ENCODE measurements at regions not wholly inside any gene's neighbourhood (a gene's known extent, or its start where the extent isn't known, plus 50 kb on each side); places are given as distances from the start of the nearest gene placed in this dataset.

DNA sequence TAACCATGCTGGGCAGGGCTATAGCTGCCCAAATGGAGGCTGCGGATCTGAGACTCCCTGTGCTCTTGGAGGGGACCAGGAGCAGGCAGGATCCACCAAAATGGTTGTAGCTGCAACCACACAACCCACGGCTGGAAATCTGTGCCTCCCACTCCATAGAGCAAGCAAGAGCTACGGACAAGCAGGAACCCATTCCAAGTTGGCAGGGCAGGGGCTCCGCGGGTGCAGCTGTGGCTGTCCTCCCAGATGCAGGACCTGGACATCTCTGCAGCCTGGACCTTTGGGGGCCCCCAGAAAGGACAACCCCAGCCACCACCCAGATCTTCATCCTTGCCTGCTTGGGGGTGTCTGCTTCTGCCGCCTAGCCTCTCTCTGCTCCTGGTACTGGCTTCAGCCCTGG, 154.1 kb upstream of the TRAM1L1 start:
- Histone ChIP-seq H3K27ac (ENCODE audit: low read length) (no peak overlapping the region), H3K4me3 (ENCODE audit: control insufficient read depth in 1 of 2, extremely low read depth in 1 of 2, low read length in 1 of 2) (no peak overlapping the region), H3K36me3 (ENCODE audit: control insufficient read depth in 2 of 2, extremely low read depth in 1 of 2, insufficient read depth in 1 of 2, low read length in 1 of 2) (no peaks in the 10 kb centered on the region), H3K9me3 (no peaks in the 10 kb centered on the region), H3K27me3 (replicated peaks in 1 of 2; ENCODE audit: control insufficient read depth in 2 of 2, extremely low read depth in 1 of 2, insufficient read depth in 2 of 2, low read length in 1 of 2) (no peaks in the 10 kb centered on the region), H3K4me1 (ENCODE audit: control insufficient read depth in 1 of 2, extremely low read depth in 1 of 2, insufficient read depth in 2 of 2, low read length in 2 of 2) (no peaks in the 10 kb centered on the region)
- 93% methylated on average over 3 of the region's 6 CpGs for WGBS (ENCODE audit: insufficient coverage)
- Mint-ChIP-seq H3K4me1 (no peaks in the 10 kb centered on the region), H3K4me3 (no peak overlapping the region), H3K9me3 (peaks cover 6 to 11% (median 11%) of the 10 kb centered on the region in 3 donors), H3K36me3 (no peaks in the 10 kb centered on the region), H3K27ac (no peak overlapping the region), H3K27me3 (no peaks in the 10 kb centered on the region)
- POLR2A ChIA-PET = interaction anchor here in 1 of 2 donors (0.6 kb wide), 1 partner anchor 1954 kb away, joined by 7 read pairs; no protein-coding TSS in a partner anchor
- ATAC-seq (replicated peaks in 1 of 4) (no peak), DNase-seq (no peak)
- CTCF ChIA-PET = no interaction called here

- H3K4me1 ChIP-seq (ENCODE audit: control insufficient read depth in 1 of 2, extremely low read depth in 1 of 2, insufficient read depth in 2 of 2, low read length in 2 of 2) = no peaks in the 10 kb centered on the region
- WGBS (ENCODE audit: insufficient coverage) = 60% methylated on average over 2 of the region's 3 CpGs
- ChIA-PET POLR2A (no interaction called here), CTCF (no interaction called here)
- H3K27me3 Mint-ChIP-seq = no peaks in the 10 kb centered on the region
- ATAC-seq (replicated peaks in 1 of 4) = no peak
- peaks cover 12 to 23% (median 19%) of the 10 kb centered on the region in 3 donors for H3K9me3 Mint-ChIP-seq
- H3K27ac Mint-ChIP-seq = no peak overlapping the region
- H3K36me3 Mint-ChIP-seq = no peaks in the 10 kb centered on the region
- no peak overlapping the region for H3K4me3 ChIP-seq (ENCODE audit: control insufficient read depth in 1 of 2, extremely low read depth in 1 of 2, low read length in 1 of 2)
- no peak overlapping the region for H3K27ac ChIP-seq (ENCODE audit: low read length)
- H3K27me3 ChIP-seq (replicated peaks in 1 of 2; ENCODE audit: control insufficient read depth in 2 of 2, extremely low read depth in 1 of 2, insufficient read depth in 2 of 2, low read length in 1 of 2) = no peaks in the 10 kb centered on the region
- no peaks in the 10 kb centered on the region for H3K9me3 ChIP-seq
- DNase-seq = no peak
- H3K36me3 ChIP-seq (ENCODE audit: control insufficient read depth in 2 of 2, extremely low read depth in 1 of 2, insufficient read depth in 1 of 2, low read length in 1 of 2) = no peaks in the 10 kb centered on the region
- H3K4me1 Mint-ChIP-seq = no peaks in the 10 kb centered on the region
- no peak overlapping the region for H3K4me3 Mint-ChIP-seq
Measured at GRCh38 chr4:117249333-117249732, 164.0 kb upstream of the TRAM1L1 start.

- H3K36me3 Mint-ChIP-seq = no peaks in the 10 kb centered on the region
- Histone ChIP-seq H3K27ac (ENCODE audit: low read length) (no peak overlapping the region), H3K4me1 (ENCODE audit: control insufficient read depth in 1 of 2, extremely low read depth in 1 of 2, insufficient read depth in 2 of 2, low read length in 2 of 2) (no peaks in the 10 kb centered on the region), H3K36me3 (ENCODE audit: control insufficient read depth in 2 of 2, extremely low read depth in 1 of 2, insufficient read depth in 1 of 2, low read length in 1 of 2) (no peaks in the 10 kb centered on the region), H3K9me3 (no peaks in the 10 kb centered on the region), H3K27me3 (replicated peaks in 1 of 2; ENCODE audit: control insufficient read depth in 2 of 2, extremely low read depth in 1 of 2, insufficient read depth in 2 of 2, low read length in 1 of 2) (no peaks in the 10 kb centered on the region), H3K4me3 (ENCODE audit: control insufficient read depth in 1 of 2, extremely low read depth in 1 of 2, low read length in 1 of 2) (no peak overlapping the region)
- no peak overlapping the region for H3K4me3 Mint-ChIP-seq
- no peaks in the 10 kb centered on the region for H3K4me1 Mint-ChIP-seq
- no peak overlapping the region for H3K27ac Mint-ChIP-seq
- H3K27me3 Mint-ChIP-seq = no peaks in the 10 kb centered on the region
- WGBS (ENCODE audit: insufficient coverage) = 100% methylated on average over 1 of the region's 3 CpGs
- ChIA-PET CTCF (no interaction called here), POLR2A (no interaction called here)
- peaks cover 11 to 17% (median 11%) of the 10 kb centered on the region in 3 donors for H3K9me3 Mint-ChIP-seq
- ATAC-seq (replicated peaks in 1 of 4) = no peak
- no peak for DNase-seq
Measured at GRCh38 chr4:117264072-117264471, 178.7 kb upstream of the TRAM1L1 start.

DNA sequence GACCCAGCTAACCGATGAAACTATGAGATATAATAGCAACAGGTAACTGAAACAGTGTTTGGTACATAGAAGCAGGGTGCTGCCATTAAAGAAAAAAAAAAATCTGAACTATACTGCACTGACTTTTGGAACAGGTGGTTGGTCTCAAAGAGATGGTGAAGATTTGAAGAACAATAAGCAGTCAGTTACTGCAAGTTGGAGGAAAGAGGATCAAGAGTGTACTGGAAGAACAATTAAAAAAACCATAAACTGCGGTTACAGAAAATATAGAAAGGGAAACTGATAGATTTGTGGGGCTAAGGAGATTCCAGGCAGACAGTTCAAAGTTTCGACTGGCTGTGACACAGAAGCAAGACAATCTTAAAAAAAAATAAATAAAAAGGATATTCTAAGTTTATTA, 181.9 kb upstream of the TRAM1L1 start:
- ChIA-PET POLR2A (no interaction called here), CTCF (no interaction called here)
- no peak for DNase-seq
- 80% methylated on average over 1 of the region's 3 CpGs for WGBS (ENCODE audit: insufficient coverage)
- Mint-ChIP-seq H3K27ac (no peak overlapping the region), H3K9me3 (peaks cover 6 to 13% (median 7%) of the 10 kb centered on the region in 3 donors), H3K27me3 (no peaks in the 10 kb centered on the region), H3K36me3 (no peaks in the 10 kb centered on the region), H3K4me3 (no peak overlapping the region), H3K4me1 (no peaks in the 10 kb centered on the region)
- Histone ChIP-seq H3K4me3 (ENCODE audit: control insufficient read depth in 1 of 2, extremely low read depth in 1 of 2, low read length in 1 of 2) (no peak overlapping the region), H3K36me3 (ENCODE audit: control insufficient read depth in 2 of 2, extremely low read depth in 1 of 2, insufficient read depth in 1 of 2, low read length in 1 of 2) (no peaks in the 10 kb centered on the region), H3K27ac (ENCODE audit: low read length) (no peak overlapping the region), H3K27me3 (replicated peaks in 1 of 2; ENCODE audit: control insufficient read depth in 2 of 2, extremely low read depth in 1 of 2, insufficient read depth in 2 of 2, low read length in 1 of 2) (no peaks in the 10 kb centered on the region), H3K4me1 (ENCODE audit: control insufficient read depth in 1 of 2, extremely low read depth in 1 of 2, insufficient read depth in 2 of 2, low read length in 2 of 2) (no peaks in the 10 kb centered on the region), H3K9me3 (no peaks in the 10 kb centered on the region)
- ATAC-seq (replicated peaks in 1 of 4) = no peak

- H3K4me3 ChIP-seq (ENCODE audit: control insufficient read depth in 1 of 2, extremely low read depth in 1 of 2, low read length in 1 of 2) = no peak overlapping the region
- H3K27ac Mint-ChIP-seq = no peak overlapping the region
- no peaks in the 10 kb centered on the region for H3K36me3 ChIP-seq (ENCODE audit: control insufficient read depth in 2 of 2, extremely low read depth in 1 of 2, insufficient read depth in 1 of 2, low read length in 1 of 2)
- H3K4me1 Mint-ChIP-seq = no peaks in the 10 kb centered on the region
- H3K9me3 Mint-ChIP-seq = peaks cover 0 to 8% (median 4%) of the 10 kb centered on the region in 3 donors
- POLR2A ChIA-PET = no interaction called here
- no peaks in the 10 kb centered on the region for H3K4me1 ChIP-seq (ENCODE audit: control insufficient read depth in 1 of 2, extremely low read depth in 1 of 2, insufficient read depth in 2 of 2, low read length in 2 of 2)
- no peak overlapping the region for H3K27ac ChIP-seq (ENCODE audit: low read length)
- no peaks in the 10 kb centered on the region for H3K27me3 ChIP-seq (replicated peaks in 1 of 2; ENCODE audit: control insufficient read depth in 2 of 2, extremely low read depth in 1 of 2, insufficient read depth in 2 of 2, low read length in 1 of 2)
- H3K36me3 Mint-ChIP-seq = no peaks in the 10 kb centered on the region
- CTCF ChIA-PET = no interaction called here
- no peaks in the 10 kb centered on the region for H3K27me3 Mint-ChIP-seq
- H3K9me3 ChIP-seq = no peaks in the 10 kb centered on the region
- no peak for ATAC-seq (replicated peaks in 1 of 4)
- no peak overlapping the region for H3K4me3 Mint-ChIP-seq
- DNase-seq = no peak
Measured at GRCh38 chr4:117284736-117285135, 199.4 kb upstream of the TRAM1L1 start.

DNA sequence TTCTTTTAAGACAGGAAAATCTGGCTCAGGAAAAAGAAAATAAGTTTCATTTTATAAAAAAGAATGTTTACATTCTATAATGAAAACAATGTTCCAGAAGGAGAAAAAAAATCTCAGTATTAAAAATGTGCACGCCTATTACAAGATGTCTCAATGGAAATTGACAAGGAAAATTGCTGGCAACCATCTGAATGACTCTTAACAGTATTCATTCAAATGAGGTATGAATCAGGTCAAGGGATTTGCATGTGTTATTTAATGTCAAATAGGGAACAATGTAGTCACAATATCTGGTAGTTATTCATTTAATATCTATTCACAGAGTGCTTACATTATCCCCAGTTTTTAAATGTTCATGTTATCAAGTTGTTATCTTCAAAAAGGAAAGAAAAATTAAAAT, 208.4 kb upstream of the TRAM1L1 start:
- Mint-ChIP-seq H3K9me3 (peaks cover 0 to 5% (median 3%) of the 10 kb centered on the region in 3 donors), H3K4me1 (no peaks in the 10 kb centered on the region), H3K4me3 (no peak overlapping the region), H3K36me3 (no peaks in the 10 kb centered on the region), H3K27ac (no peak overlapping the region), H3K27me3 (no peaks in the 10 kb centered on the region)
- no peaks in the 10 kb centered on the region for H3K9me3 ChIP-seq
- no peak overlapping the region for H3K27ac ChIP-seq (ENCODE audit: low read length)
- no peaks in the 10 kb centered on the region for H3K36me3 ChIP-seq (ENCODE audit: control insufficient read depth in 2 of 2, extremely low read depth in 1 of 2, insufficient read depth in 1 of 2, low read length in 1 of 2)
- H3K27me3 ChIP-seq (replicated peaks in 1 of 2; ENCODE audit: control insufficient read depth in 2 of 2, extremely low read depth in 1 of 2, insufficient read depth in 2 of 2, low read length in 1 of 2) = no peaks in the 10 kb centered on the region
- DNase-seq (no peak), ATAC-seq (replicated peaks in 1 of 4) (no peak)
- POLR2A ChIA-PET = no interaction called here
- no peak overlapping the region for H3K4me3 ChIP-seq (ENCODE audit: control insufficient read depth in 1 of 2, extremely low read depth in 1 of 2, low read length in 1 of 2)
- 33% methylated on average over 1 of the region's 1 CpG for WGBS (ENCODE audit: insufficient coverage)
- H3K4me1 ChIP-seq (ENCODE audit: control insufficient read depth in 1 of 2, extremely low read depth in 1 of 2, insufficient read depth in 2 of 2, low read length in 2 of 2) = no peaks in the 10 kb centered on the region
- CTCF ChIA-PET = no interaction called here

GRCh38 chr4:117302226-117302625, 216.8 kb upstream of the TRAM1L1 start:
- POLR2A ChIA-PET = interaction anchor here in 1 of 2 donors (0.7 kb wide), 1 partner anchor 32 kb away, joined by 3 read pairs; no protein-coding TSS in a partner anchor

More at GRCh38 chr4:117302226-117302625, 216.8 kb upstream of the TRAM1L1 start:
- Histone ChIP-seq H3K4me3 (ENCODE audit: control insufficient read depth in 1 of 2, extremely low read depth in 1 of 2, low read length in 1 of 2) (no peak overlapping the region), H3K36me3 (ENCODE audit: control insufficient read depth in 2 of 2, extremely low read depth in 1 of 2, insufficient read depth in 1 of 2, low read length in 1 of 2) (no peaks in the 10 kb centered on the region), H3K9me3 (no peaks in the 10 kb centered on the region), H3K27ac (ENCODE audit: low read length) (no peak overlapping the region), H3K4me1 (ENCODE audit: control insufficient read depth in 1 of 2, extremely low read depth in 1 of 2, insufficient read depth in 2 of 2, low read length in 2 of 2) (no peaks in the 10 kb centered on the region), H3K27me3 (replicated peaks in 1 of 2; ENCODE audit: control insufficient read depth in 2 of 2, extremely low read depth in 1 of 2, insufficient read depth in 2 of 2, low read length in 1 of 2) (no peaks in the 10 kb centered on the region)
- Mint-ChIP-seq H3K4me1 (no peaks in the 10 kb centered on the region), H3K27ac (no peak overlapping the region), H3K9me3 (peaks cover 4 to 7% (median 4%) of the 10 kb centered on the region in 3 donors), H3K36me3 (no peaks in the 10 kb centered on the region), H3K4me3 (no peak overlapping the region), H3K27me3 (no peaks in the 10 kb centered on the region)
- WGBS (ENCODE audit: insufficient coverage) = no CpG with 5 or more reads among the region's 2 CpGs
- CTCF ChIA-PET = no interaction called here
- no peak for ATAC-seq (replicated peaks in 1 of 4)
- DNase-seq = no peak

All from T-cell (primary cell).